ENCODE measurements at regions not wholly inside any gene's neighbourhood (a gene's known extent, or its start where the extent isn't known, plus 50 kb on each side); places are given as distances from the start of the nearest gene placed in this dataset.
"Not testable (repeated sequence)": the region's sequence is repeated elsewhere in the genome, so short reads cannot be mapped to it uniquely, and the experiment has no call there.

- no peak for DNase-seq (ENCODE audit: low read depth)
Observed at GRCh38 chr12:131616738-131617137, 94.2 kb upstream of the SFSWAP start.

- no peak for DNase-seq (ENCODE audit: low read depth)
Observed at GRCh38 chr12:131617179-131617578, 93.7 kb upstream of the SFSWAP start.

GRCh38 chr12:131617596-131618302 lies 93.1 kb upstream of the SFSWAP start:
- DNase-seq (ENCODE audit: low read depth), result no peak

- no peak for DNase-seq (ENCODE audit: low read depth)
Observed at GRCh38 chr12:131618303-131618658, 92.6 kb upstream of the SFSWAP start.

GRCh38 chr12:131618701-131619100 lies 92.2 kb upstream of the SFSWAP start:
- DNase-seq (ENCODE audit: low read depth), result no peak

GRCh38 chr12:131619106-131619642 lies 91.7 kb upstream of the SFSWAP start:
- no peak for DNase-seq (ENCODE audit: low read depth)

GRCh38 chr12:131619736-131620506 lies 91.0 kb upstream of the SFSWAP start:
- no peak for DNase-seq (ENCODE audit: low read depth)

GRCh38 chr12:131620520-131620919 lies 90.4 kb upstream of the SFSWAP start:
- no peak for DNase-seq (ENCODE audit: low read depth)

- DNase-seq (ENCODE audit: low read depth), result no peak
Observed at GRCh38 chr12:131620946-131621681, 89.8 kb upstream of the SFSWAP start.

GRCh38 chr12:131621701-131622421 lies 89.0 kb upstream of the SFSWAP start:
- no peak for DNase-seq (ENCODE audit: low read depth)

- DNase-seq (ENCODE audit: low read depth), result no peak
Observed at GRCh38 chr12:131622422-131622955, 88.4 kb upstream of the SFSWAP start.

- DNase-seq (ENCODE audit: low read depth), result not testable (repeated sequence)
Observed at GRCh38 chr12:131623404-131624368, 87.2 kb upstream of the SFSWAP start.

- not testable (repeated sequence) for DNase-seq (ENCODE audit: low read depth)
Observed at GRCh38 chr12:131624369-131624739, 86.5 kb upstream of the SFSWAP start.

- not testable (repeated sequence) for DNase-seq (ENCODE audit: low read depth)
Observed at GRCh38 chr12:131624756-131625501, 86.0 kb upstream of the SFSWAP start.

- not testable (repeated sequence) for DNase-seq (ENCODE audit: low read depth)
Observed at GRCh38 chr12:131625966-131626722, 84.7 kb upstream of the SFSWAP start.

- not testable (repeated sequence) for DNase-seq (ENCODE audit: low read depth)
Observed at GRCh38 chr12:131627151-131628022, 83.5 kb upstream of the SFSWAP start.

GRCh38 chr12:131628023-131628740 lies 82.7 kb upstream of the SFSWAP start:
- no peak for DNase-seq (ENCODE audit: low read depth)
